GM12878 (cell line): ENCODE measurements at regions not wholly inside any gene's neighbourhood (a gene's known extent, or its start where the extent isn't known, plus 50 kb on each side); places are given as distances from the start of the nearest gene placed in this dataset.

Source experiments
- ASH2L ChIP-seq: fragments of 300-600, 200-600 bp; sonication (generic); IDR thresholded peaks from 2 replicates; pipeline ENCODE4 v1.6.1; 2017; ENCODE audit warnings: low read depth, mild to moderate bottlenecking, borderline replicate concordance
- CREM ChIP-seq: IDR thresholded peaks from 2 replicates; pipeline ENCODE4 v1.6.1; 2014; ENCODE audit warnings: antibody characterized with exemption, low read depth
- EP300 ChIP-seq, 2 experiments: fragments of 150-350 bp in 1 of 2; IDR thresholded peaks; 2 replicates each; pipeline ENCODE4 v1.6.1; 2011 to 2012; ENCODE audit warnings: low read depth in 2 of 2, low read length in 2 of 2, borderline replicate concordance in 1 of 2, improper control_type of control experiment in 1 of 2, inconsistent platforms in 1 of 2; ENCODE audit not compliant: control insufficient read depth in 1 of 2
- FOXK2 ChIP-seq: fragments of 450-650 bp; IDR thresholded peaks from 2 replicates; pipeline ENCODE4 v1.6.1; 2017; ENCODE audit warnings: mild to moderate bottlenecking, moderate library complexity
- GATAD2B ChIP-seq: fragments of 450-650 bp; conservative IDR thresholded peaks from 2 replicates; pipeline ENCODE4 v1.6.1; 2017; ENCODE audit warnings: low read depth, mild to moderate bottlenecking, moderate library complexity
- IKZF2 ChIP-seq, 2 experiments: fragments of 450-650 bp; IDR thresholded peaks; 2 replicates each; pipeline ENCODE4 v1.6.1; 2017; ENCODE audit warnings: mild to moderate bottlenecking in 2 of 2, moderate library complexity in 2 of 2
- MEF2A ChIP-seq: IDR thresholded peaks from 2 replicates; pipeline ENCODE4 v1.6.1; 2011; ENCODE audit warnings: low read depth, mild to moderate bottlenecking, low read length, moderate library complexity; ENCODE audit not compliant: insufficient read depth
- POU2F2 ChIP-seq: IDR thresholded peaks from 3 replicates; pipeline ENCODE4 v1.6.1; 2011; ENCODE audit warnings: low read depth, mild to moderate bottlenecking, low read length, borderline replicate concordance
- RFX5 ChIP-seq: IDR thresholded peaks from 2 replicates; pipeline ENCODE4 v1.6.1; 2011; ENCODE audit warnings: low read depth, low read length, improper control_type of control experiment
- SMAD5 ChIP-seq: IDR thresholded peaks from 2 replicates; pipeline ENCODE4 v1.6.1; 2016; ENCODE audit warnings: antibody characterized with exemption, low read depth
- STAT1 ChIP-seq: fragments of 450-650 bp; conservative IDR thresholded peaks from 2 replicates; pipeline ENCODE4 v1.6.1; 2014; ENCODE audit warnings: antibody characterized with exemption, mild to moderate bottlenecking
- STAT3 ChIP-seq: IDR thresholded peaks from 2 replicates; pipeline ENCODE4 v1.6.1; 2011; ENCODE audit warnings: low read depth, low read length, improper control_type of control experiment
- TF ChIP-seq, protein P1 (sequence below): fragments of 450-650 bp; IDR thresholded peaks from 2 replicates; pipeline ENCODE4 v1.6.1; 2016; ENCODE audit warnings: mild to moderate bottlenecking
- TF ChIP-seq, protein P2 (sequence below): fragments of 450-650 bp; IDR thresholded peaks from 2 replicates; pipeline ENCODE4 v1.6.1; 2017; ENCODE audit warnings: antibody characterized with exemption, mild to moderate bottlenecking, moderate library complexity
- TF ChIP-seq, protein P3 (sequence below): IDR thresholded peaks from 2 replicates; pipeline ENCODE4 v1.6.1; 2011; ENCODE audit warnings: mild to moderate bottlenecking, low read depth, low read length, moderate library complexity; ENCODE audit not compliant: insufficient replicate concordance
- TF ChIP-seq, protein P4 (sequence below): fragments of 450-650 bp; IDR thresholded peaks from 2 replicates; pipeline ENCODE4 v1.6.1; 2014; ENCODE audit warnings: mild to moderate bottlenecking
- TF ChIP-seq, protein P5 (sequence below): fragments of 450-650 bp; IDR thresholded peaks from 2 replicates; pipeline ENCODE4 v1.6.1; 2017; ENCODE audit warnings: mild to moderate bottlenecking
- TF ChIP-seq, protein P6 (sequence below): fragments of 450-650 bp; IDR thresholded peaks from 2 replicates; pipeline ENCODE4 v1.6.1; 2018; ENCODE audit warnings: borderline replicate concordance, mild to moderate bottlenecking; ENCODE audit not compliant: partially characterized antibody

DNA sequence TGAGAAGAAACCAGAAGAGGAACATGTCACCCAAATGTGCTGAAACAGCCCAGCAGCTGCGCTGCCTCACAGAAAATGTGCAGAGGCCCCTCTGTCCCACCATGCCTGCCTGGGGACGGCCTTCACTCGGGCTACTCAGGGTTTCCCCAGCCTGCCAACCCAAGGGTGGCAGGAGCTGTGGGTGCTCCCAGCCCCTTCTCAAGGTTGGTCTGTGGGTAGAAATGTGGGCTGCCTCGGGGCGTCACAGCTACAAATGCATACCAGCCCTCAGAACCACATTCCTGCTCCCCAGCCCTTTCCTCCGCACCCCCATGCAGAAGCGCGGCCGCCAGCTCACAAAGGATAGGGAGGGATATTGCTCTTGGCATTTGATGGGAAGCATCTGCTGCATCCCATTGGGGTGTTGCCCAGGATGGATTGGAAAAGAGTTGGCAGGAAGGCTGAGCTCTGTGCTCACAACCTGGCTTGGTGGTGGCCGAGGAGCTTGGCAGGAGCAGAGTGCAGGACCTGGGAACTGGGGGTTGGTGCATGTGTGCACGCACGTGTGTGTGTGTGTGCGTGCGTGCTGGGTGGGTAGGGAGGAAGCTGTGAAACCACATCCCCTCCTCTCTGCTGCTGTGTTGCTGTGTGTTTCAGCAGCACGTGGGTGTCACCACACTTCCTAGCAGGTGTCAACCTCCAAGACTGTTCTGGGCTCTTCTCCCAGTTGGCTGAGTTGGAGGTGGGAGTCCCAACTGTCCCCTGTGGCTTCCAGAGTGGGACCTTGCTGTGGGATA, 304.4 kb downstream of the SEC14L1 start (continued):
- TF ChIP-seq, protein P1, sequence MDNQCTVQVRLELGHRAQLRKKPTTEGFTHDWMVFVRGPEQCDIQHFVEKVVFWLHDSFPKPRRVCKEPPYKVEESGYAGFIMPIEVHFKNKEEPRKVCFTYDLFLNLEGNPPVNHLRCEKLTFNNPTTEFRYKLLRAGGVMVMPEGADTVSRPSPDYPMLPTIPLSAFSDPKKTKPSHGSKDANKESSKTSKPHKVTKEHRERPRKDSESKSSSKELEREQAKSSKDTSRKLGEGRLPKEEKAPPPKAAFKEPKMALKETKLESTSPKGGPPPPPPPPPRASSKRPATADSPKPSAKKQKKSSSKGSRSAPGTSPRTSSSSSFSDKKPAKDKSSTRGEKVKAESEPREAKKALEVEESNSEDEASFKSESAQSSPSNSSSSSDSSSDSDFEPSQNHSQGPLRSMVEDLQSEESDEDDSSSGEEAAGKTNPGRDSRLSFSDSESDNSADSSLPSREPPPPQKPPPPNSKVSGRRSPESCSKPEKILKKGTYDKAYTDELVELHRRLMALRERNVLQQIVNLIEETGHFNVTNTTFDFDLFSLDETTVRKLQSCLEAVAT = peak; percentile 89
- TF ChIP-seq, protein P2, sequence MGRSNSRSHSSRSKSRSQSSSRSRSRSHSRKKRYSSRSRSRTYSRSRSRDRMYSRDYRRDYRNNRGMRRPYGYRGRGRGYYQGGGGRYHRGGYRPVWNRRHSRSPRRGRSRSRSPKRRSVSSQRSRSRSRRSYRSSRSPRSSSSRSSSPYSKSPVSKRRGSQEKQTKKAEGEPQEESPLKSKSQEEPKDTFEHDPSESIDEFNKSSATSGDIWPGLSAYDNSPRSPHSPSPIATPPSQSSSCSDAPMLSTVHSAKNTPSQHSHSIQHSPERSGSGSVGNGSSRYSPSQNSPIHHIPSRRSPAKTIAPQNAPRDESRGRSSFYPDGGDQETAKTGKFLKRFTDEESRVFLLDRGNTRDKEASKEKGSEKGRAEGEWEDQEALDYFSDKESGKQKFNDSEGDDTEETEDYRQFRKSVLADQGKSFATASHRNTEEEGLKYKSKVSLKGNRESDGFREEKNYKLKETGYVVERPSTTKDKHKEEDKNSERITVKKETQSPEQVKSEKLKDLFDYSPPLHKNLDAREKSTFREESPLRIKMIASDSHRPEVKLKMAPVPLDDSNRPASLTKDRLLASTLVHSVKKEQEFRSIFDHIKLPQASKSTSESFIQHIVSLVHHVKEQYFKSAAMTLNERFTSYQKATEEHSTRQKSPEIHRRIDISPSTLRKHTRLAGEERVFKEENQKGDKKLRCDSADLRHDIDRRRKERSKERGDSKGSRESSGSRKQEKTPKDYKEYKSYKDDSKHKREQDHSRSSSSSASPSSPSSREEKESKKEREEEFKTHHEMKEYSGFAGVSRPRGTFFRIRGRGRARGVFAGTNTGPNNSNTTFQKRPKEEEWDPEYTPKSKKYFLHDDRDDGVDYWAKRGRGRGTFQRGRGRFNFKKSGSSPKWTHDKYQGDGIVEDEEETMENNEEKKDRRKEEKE = no peak
- no peak for TF ChIP-seq STAT1
- TF ChIP-seq ASH2L = 0 out of 2 replicates have a peak, but pooled peaks have one; percentile 44
- peak; percentile 98 for TF ChIP-seq EP300 (IDR thresholded peaks at IDR 0.05; ENCODE audit: borderline replicate concordance in 1 of 2, control insufficient read depth in 1 of 2, low read depth in 2 of 2, low read length in 2 of 2)
- TF ChIP-seq, protein P3, sequence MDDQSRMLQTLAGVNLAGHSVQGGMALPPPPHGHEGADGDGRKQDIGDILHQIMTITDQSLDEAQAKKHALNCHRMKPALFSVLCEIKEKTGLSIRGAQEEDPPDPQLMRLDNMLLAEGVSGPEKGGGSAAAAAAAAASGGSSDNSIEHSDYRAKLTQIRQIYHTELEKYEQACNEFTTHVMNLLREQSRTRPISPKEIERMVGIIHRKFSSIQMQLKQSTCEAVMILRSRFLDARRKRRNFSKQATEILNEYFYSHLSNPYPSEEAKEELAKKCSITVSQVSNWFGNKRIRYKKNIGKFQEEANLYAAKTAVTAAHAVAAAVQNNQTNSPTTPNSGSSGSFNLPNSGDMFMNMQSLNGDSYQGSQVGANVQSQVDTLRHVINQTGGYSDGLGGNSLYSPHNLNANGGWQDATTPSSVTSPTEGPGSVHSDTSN = peak; percentile 48
- TF ChIP-seq GATAD2B = peak; percentile 96
- TF ChIP-seq STAT3 = 0 out of 2 replicates have a peak, but pooled peaks have one; percentile 62
- TF ChIP-seq SMAD5 = peak; percentile 51; the same call in 1 of the 2 replicates
- TF ChIP-seq, protein P4, sequence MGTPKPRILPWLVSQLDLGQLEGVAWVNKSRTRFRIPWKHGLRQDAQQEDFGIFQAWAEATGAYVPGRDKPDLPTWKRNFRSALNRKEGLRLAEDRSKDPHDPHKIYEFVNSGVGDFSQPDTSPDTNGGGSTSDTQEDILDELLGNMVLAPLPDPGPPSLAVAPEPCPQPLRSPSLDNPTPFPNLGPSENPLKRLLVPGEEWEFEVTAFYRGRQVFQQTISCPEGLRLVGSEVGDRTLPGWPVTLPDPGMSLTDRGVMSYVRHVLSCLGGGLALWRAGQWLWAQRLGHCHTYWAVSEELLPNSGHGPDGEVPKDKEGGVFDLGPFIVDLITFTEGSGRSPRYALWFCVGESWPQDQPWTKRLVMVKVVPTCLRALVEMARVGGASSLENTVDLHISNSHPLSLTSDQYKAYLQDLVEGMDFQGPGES = no peak
- 0 out of 2 replicates have a peak, but pooled peaks have one; percentile 61 for TF ChIP-seq MEF2A
- TF ChIP-seq FOXK2 = peak; percentile 90
- peak; percentile 99 to 100 for TF ChIP-seq IKZF2 (IDR thresholded peaks at IDR 0.05)
- TF ChIP-seq, protein P5, sequence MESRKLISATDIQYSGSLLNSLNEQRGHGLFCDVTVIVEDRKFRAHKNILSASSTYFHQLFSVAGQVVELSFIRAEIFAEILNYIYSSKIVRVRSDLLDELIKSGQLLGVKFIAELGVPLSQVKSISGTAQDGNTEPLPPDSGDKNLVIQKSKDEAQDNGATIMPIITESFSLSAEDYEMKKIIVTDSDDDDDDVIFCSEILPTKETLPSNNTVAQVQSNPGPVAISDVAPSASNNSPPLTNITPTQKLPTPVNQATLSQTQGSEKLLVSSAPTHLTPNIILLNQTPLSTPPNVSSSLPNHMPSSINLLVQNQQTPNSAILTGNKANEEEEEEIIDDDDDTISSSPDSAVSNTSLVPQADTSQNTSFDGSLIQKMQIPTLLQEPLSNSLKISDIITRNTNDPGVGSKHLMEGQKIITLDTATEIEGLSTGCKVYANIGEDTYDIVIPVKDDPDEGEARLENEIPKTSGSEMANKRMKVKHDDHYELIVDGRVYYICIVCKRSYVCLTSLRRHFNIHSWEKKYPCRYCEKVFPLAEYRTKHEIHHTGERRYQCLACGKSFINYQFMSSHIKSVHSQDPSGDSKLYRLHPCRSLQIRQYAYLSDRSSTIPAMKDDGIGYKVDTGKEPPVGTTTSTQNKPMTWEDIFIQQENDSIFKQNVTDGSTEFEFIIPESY = no peak
- TF ChIP-seq CREM = peak; percentile 82
- TF ChIP-seq, protein P6, sequence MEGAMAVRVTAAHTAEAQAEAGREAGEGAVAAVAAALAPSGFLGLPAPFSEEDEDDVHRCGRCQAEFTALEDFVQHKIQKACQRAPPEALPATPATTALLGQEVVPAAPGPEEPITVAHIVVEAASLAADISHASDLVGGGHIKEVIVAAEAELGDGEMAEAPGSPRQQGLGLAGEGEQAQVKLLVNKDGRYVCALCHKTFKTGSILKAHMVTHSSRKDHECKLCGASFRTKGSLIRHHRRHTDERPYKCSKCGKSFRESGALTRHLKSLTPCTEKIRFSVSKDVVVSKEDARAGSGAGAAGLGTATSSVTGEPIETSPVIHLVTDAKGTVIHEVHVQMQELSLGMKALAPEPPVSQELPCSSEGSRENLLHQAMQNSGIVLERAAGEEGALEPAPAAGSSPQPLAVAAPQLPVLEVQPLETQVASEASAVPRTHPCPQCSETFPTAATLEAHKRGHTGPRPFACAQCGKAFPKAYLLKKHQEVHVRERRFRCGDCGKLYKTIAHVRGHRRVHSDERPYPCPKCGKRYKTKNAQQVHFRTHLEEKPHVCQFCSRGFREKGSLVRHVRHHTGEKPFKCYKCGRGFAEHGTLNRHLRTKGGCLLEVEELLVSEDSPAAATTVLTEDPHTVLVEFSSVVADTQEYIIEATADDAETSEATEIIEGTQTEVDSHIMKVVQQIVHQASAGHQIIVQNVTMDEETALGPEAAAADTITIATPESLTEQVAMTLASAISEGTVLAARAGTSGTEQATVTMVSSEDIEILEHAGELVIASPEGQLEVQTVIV = peak; percentile 46
- TF ChIP-seq RFX5 = no peak
- peak; percentile 87 for TF ChIP-seq POU2F2
